Adrenal gland (tissue), 9 donors: ENCODE measurements at regions not wholly inside any gene's neighbourhood (a gene's known extent, or its start where the extent isn't known, plus 50 kb on each side); places are given as distances from the start of the nearest gene placed in this dataset.
A peak's percentile ranks its signal among the peaks of the same experiment; 100 is the strongest.

Experiments used
- DNase-seq, 7 donors: peaks; one replicate each; pipeline ENCODE4 v3.0.0-alpha.2; 2019 to 2020
- H3K27ac ChIP-seq, 5 donors: fragments of 200-600 bp; sonication (generic) in 4 of 5; 1 replicate in 3 of 5; 2 replicates in 2 of 5; pipeline versions ENCODE4 v1.5.1 to v1.8.0; 2016 to 2020; ENCODE audit warnings: mild to moderate bottlenecking in 1 of 5
- H3K27me3 ChIP-seq: fragments of 200-600 bp; 2 replicates; pipeline ENCODE4 v1.8.0; 2021
- H3K36me3 ChIP-seq, 2 donors: fragments of 200-600 bp; replicated peaks in 1 of 2; 1 replicate in 1 of 2; 2 replicates in 1 of 2; pipeline versions ENCODE4 v1.5.1 to v1.8.0; 2018 to 2022
- H3K4me1 ChIP-seq, 2 donors: fragments of 200-600 bp; replicated peaks in 1 of 2; 1 replicate in 1 of 2; 2 replicates in 1 of 2; pipeline versions ENCODE4 v1.5.1 to v1.8.0; 2018 to 2021
- H3K4me3 ChIP-seq, 4 donors: fragments of 200-600 bp; sonication (generic) in 3 of 4; one replicate each; pipeline ENCODE4 v1.5.1; 2016 to 2018
- H3K9me3 ChIP-seq, 3 donors: fragments of 200-600 bp; sonication (generic) in 1 of 3; replicated peaks in 1 of 3; 1 replicate in 2 of 3; 2 replicates in 1 of 3; pipeline versions ENCODE4 v1.5.1 to v1.8.0; 2016 to 2021
- CTCF ChIP-seq, 6 experiments: fragments of 450-650 bp in 4 of 6; fragments of 200-600 bp in 2 of 6; sonication (generic) in 1 of 6; IDR thresholded peaks; 1 replicate in 5 of 6; 2 replicates in 1 of 6; pipeline versions ENCODE4 v1.5.1 to v1.8.0; 2016 to 2021; ENCODE audit warnings: antibody characterized with exemption in 6 of 6, mild to moderate bottlenecking in 2 of 6, moderate library complexity in 1 of 6
- POLR2A ChIP-seq, 2 donors: fragments of 450-650 bp; IDR thresholded peaks; one replicate each; pipeline ENCODE4 v1.6.1; 2017; ENCODE audit warnings: antibody characterized with exemption in 2 of 2, mild to moderate bottlenecking in 2 of 2, moderate library complexity in 1 of 2
- WGBS, 4 donors: extraction: QIAGEN DNeasy Blood & Tissue Kit in 2 of 4; methylation state at CpG; one replicate each; pipeline versions ENCODE4 v1.1.5 to v1.1.7; 2013 to 2017; 5-methylcytosine and 5-hydroxymethylcytosine counted together
- intact Hi-C, 2 donors: fragments of 100-400 bp; cut with DNase I; formaldehyde crosslinking; loops; one replicate each; pipeline versions ENCODE4 v1.14.1 to v1.15.0; 2022 to 2023
- donor health status: healthy with polysubstance abuse.
- donor health status: Bipolar disorder and iron deficiency.
- donor health status: DM: yes; HTN: yes; CAD: no.
- donor health status: DM: no; HTN: no; CAD: no.
- donor health status: DM: no; HTN: no; CAD: no.

- no peaks in the 10 kb centered on the region for H3K27me3 ChIP-seq
- intact Hi-C loops = no loop called here
- no peaks in the 10 kb centered on the region for H3K9me3 ChIP-seq
- no peaks in the 10 kb centered on the region for H3K36me3 ChIP-seq
- DNase-seq = peak in 1 of 7 donors; percentile 35
- 75 to 89% (median 84%) methylated on average over 5 of the region's 5 CpGs for WGBS, 4 donors
- no peaks in the 10 kb centered on the region for H3K4me1 ChIP-seq
- H3K4me3 ChIP-seq = no peak overlapping the region
- H3K27ac ChIP-seq = no peak overlapping the region
- TF ChIP-seq CTCF (IDR thresholded peaks at IDR 0.05) (no peak), POLR2A (IDR thresholded peaks at IDR 0.05) (no peak)
Observed at GRCh38 chr10:43862756-43863155, 214.1 kb upstream of the ZNF32 start.

- Histone ChIP-seq H3K9me3 (no peaks in the 10 kb centered on the region), H3K4me1 (no peaks in the 10 kb centered on the region), H3K27ac (no peak overlapping the region), H3K4me3 (no peak overlapping the region), H3K27me3 (no peaks in the 10 kb centered on the region), H3K36me3 (no peaks in the 10 kb centered on the region)
- TF ChIP-seq POLR2A (IDR thresholded peaks at IDR 0.05) (no peak), CTCF (IDR thresholded peaks at IDR 0.05) (no peak)
- intact Hi-C loops = no loop called here
- DNase-seq = peak in 3 of 7 donors; percentile 16 to 43 (median 36)
- 45 to 62% (median 54%) methylated on average over 3 of the region's 3 CpGs for WGBS, 4 donors
Observed at GRCh38 chr10:43861966-43862751, 213.5 kb upstream of the ZNF32 start.

- 79 to 90% (median 80%) methylated on average over 6 of the region's 6 CpGs for WGBS, 4 donors
- no peak overlapping the region for H3K27ac ChIP-seq
Observed at GRCh38 chr10:43859016-43859525, 210.4 kb upstream of the ZNF32 start.

GRCh38 chr10:43857931-43858315 is 209.2 kb upstream of the ZNF32 start:
- intact Hi-C loops = no loop called here
- TF ChIP-seq POLR2A (IDR thresholded peaks at IDR 0.05) (no peak), CTCF (IDR thresholded peaks at IDR 0.05) (no peak)
- WGBS, 4 donors = 69 to 83% (median 80%) methylated on average over 3 of the region's 3 CpGs
- Histone ChIP-seq H3K4me1 (no peaks in the 10 kb centered on the region), H3K4me3 (no peak overlapping the region), H3K9me3 (no peaks in the 10 kb centered on the region), H3K36me3 (no peaks in the 10 kb centered on the region), H3K27me3 (no peaks in the 10 kb centered on the region), H3K27ac (no peak overlapping the region)
- no peak for DNase-seq

More at GRCh38 chr10:43859016-43859525, 210.4 kb upstream of the ZNF32 start:
- H3K9me3 ChIP-seq = no peaks in the 10 kb centered on the region
- H3K27me3 ChIP-seq = no peaks in the 10 kb centered on the region
- no peaks in the 10 kb centered on the region for H3K4me1 ChIP-seq
- no peak for DNase-seq
- H3K4me3 ChIP-seq = no peak overlapping the region
- intact Hi-C loops = no loop called here
- TF ChIP-seq POLR2A (IDR thresholded peaks at IDR 0.05) = no peak
- no peak for TF ChIP-seq CTCF (IDR thresholded peaks at IDR 0.05)
- no peaks in the 10 kb centered on the region for H3K36me3 ChIP-seq
